SU-DHL-6 (cell line): ENCODE measurements at regions not wholly inside any gene's neighbourhood (a gene's known extent, or its start where the extent isn't known, plus 50 kb on each side); places are given as distances from the start of the nearest gene placed in this dataset.

Experiments used
- H2AFZ ChIP-seq: fragments of 200-600 bp; sonication (generic); 2 replicates; pipeline ENCODE4 v1.6.1; 2014; ENCODE audit warnings: low read depth, mild to moderate bottlenecking, moderate library complexity, mixed read lengths, antibody characterized with exemption, low read length; ENCODE audit not compliant: severe bottlenecking
- H3F3A ChIP-seq: fragments of 200-600 bp; shearing (Covaris generic); 2 replicates; pipeline ENCODE4 v1.6.0; 2016; ENCODE audit warnings: antibody characterized with exemption, mild to moderate bottlenecking; ENCODE audit not compliant: insufficient read depth
- H3K27ac ChIP-seq: fragments of 200-600 bp; sonication (generic); 2 replicates; pipeline ENCODE4 v1.5.1; 2016; ENCODE audit warnings: low read depth, mild to moderate bottlenecking, low read length, moderate library complexity, mixed read lengths
- H3K27me3 ChIP-seq: fragments of 200-600 bp; sonication (generic), shearing (Covaris generic); 2 replicates; pipeline ENCODE4 v1.6.0; 2014; ENCODE audit warnings: mild to moderate bottlenecking, low read length
- H3K36me3 ChIP-seq: fragments of 200-600 bp; sonication (generic); 2 replicates; pipeline ENCODE4 v1.6.1; 2014; ENCODE audit warnings: mild to moderate bottlenecking, low read length, mixed read lengths
- H3K4me2 ChIP-seq: fragments of 300-600, 200-600 bp; shearing (Covaris generic), sonication (generic); 2 replicates; pipeline ENCODE4 v1.6.0; 2014; ENCODE audit warnings: low read length, low read depth, mild to moderate bottlenecking; ENCODE audit not compliant: poor library complexity, severe bottlenecking
- H3K4me3 ChIP-seq: fragments of 200-600 bp; sonication (generic); 2 replicates; pipeline ENCODE4 v1.5.1; 2014; ENCODE audit warnings: antibody characterized with exemption, low read length, mild to moderate bottlenecking, mixed read lengths; ENCODE audit not compliant: insufficient read depth, poor library complexity, severe bottlenecking
- H3K79me2 ChIP-seq: fragments of 200-600 bp; sonication (generic); 2 replicates; pipeline ENCODE4 v1.6.1; 2014; ENCODE audit warnings: mild to moderate bottlenecking, low read length, moderate library complexity; ENCODE audit not compliant: insufficient read depth
- H3K9ac ChIP-seq: fragments of 200-600 bp; sonication (generic); 2 replicates; pipeline ENCODE4 v1.7.0; 2014; ENCODE audit warnings: mild to moderate bottlenecking, low read length
- H3K9me2 ChIP-seq: fragments of 200-600 bp; sonication (generic); replicated peaks from 2 replicates; pipeline ENCODE4 v1.6.1; 2014; ENCODE audit warnings: low read length; ENCODE audit not compliant: insufficient read depth
- H3K9me3 ChIP-seq: fragments of 200-600 bp; sonication (generic); 2 replicates; pipeline ENCODE4 v1.6.1; 2014; ENCODE audit warnings: low read length, mixed read lengths; ENCODE audit not compliant: insufficient read depth
- H4K20me1 ChIP-seq: fragments of 200-600 bp; sonication (generic); 2 replicates; pipeline ENCODE4 v1.6.1; 2014; ENCODE audit warnings: low read depth, mild to moderate bottlenecking, antibody characterized with exemption, low read length, moderate library complexity, mixed read lengths
- CTCF ChIP-seq: fragments of 200-600 bp; sonication (generic); IDR thresholded peaks from one replicate; pipeline ENCODE4 v1.5.1; 2017; ENCODE audit warnings: antibody characterized with exemption, mild to moderate bottlenecking, low read length, moderate library complexity; ENCODE audit not compliant: insufficient read depth, poor library complexity, severe bottlenecking
- EZH2phosphoT487 ChIP-seq: fragments of 200-600 bp; sonication (generic), shearing (Covaris generic); conservative IDR thresholded peaks from 2 replicates; pipeline ENCODE4 v1.6.1; 2018; ENCODE audit warnings: mild to moderate bottlenecking, antibody characterized with exemption, low read length, moderate library complexity, mixed read lengths

- H3K36me3 ChIP-seq = no peaks in the 10 kb centered on the region
Observed at GRCh38 chr14:43937001-43937400, 570.1 kb downstream of the FSCB start.

GRCh38 chr14:43934102-43934501 is 573.0 kb downstream of the FSCB start:
- TF ChIP-seq EZH2phosphoT487 (no peak), CTCF (no peak)
- Histone ChIP-seq H2AFZ (no peak overlapping the region), H4K20me1 (no peaks in the 10 kb centered on the region), H3K79me2 (no peaks in the 10 kb centered on the region), H3K27ac (no peak overlapping the region), H3K9ac (no peak overlapping the region), H3F3A (no peaks in the 10 kb centered on the region), H3K27me3 (no peaks in the 10 kb centered on the region), H3K4me3 (no peak overlapping the region), H3K36me3 (peaks cover 5% of the 10 kb centered on the region; the same call in 1 of the 2 replicates), H3K4me2 (no peak overlapping the region), H3K9me3 (no peaks in the 10 kb centered on the region), H3K9me2 (no peaks in the 10 kb centered on the region)

More at GRCh38 chr14:43937001-43937400, 570.1 kb downstream of the FSCB start:
- H3K79me2 ChIP-seq = no peaks in the 10 kb centered on the region
- H3K9me3 ChIP-seq = no peaks in the 10 kb centered on the region
- H2AFZ ChIP-seq = no peak overlapping the region
- H3K27me3 ChIP-seq = no peaks in the 10 kb centered on the region
- H3K4me3 ChIP-seq = no peak overlapping the region
- H3K27ac ChIP-seq = no peak overlapping the region
- no peaks in the 10 kb centered on the region for H3K9me2 ChIP-seq
- no peaks in the 10 kb centered on the region for H3F3A ChIP-seq
- TF ChIP-seq EZH2phosphoT487 = no peak
- TF ChIP-seq CTCF = no peak
- no peak overlapping the region for H3K4me2 ChIP-seq
- no peaks in the 10 kb centered on the region for H4K20me1 ChIP-seq
- H3K9ac ChIP-seq = no peak overlapping the region

GRCh38 chr14:43914041-43914693 is 592.9 kb downstream of the FSCB start:
- H3F3A ChIP-seq = no peaks in the 10 kb centered on the region
- no peaks in the 10 kb centered on the region for H3K79me2 ChIP-seq
- TF ChIP-seq CTCF (no peak), EZH2phosphoT487 (no peak)
- no peaks in the 10 kb centered on the region for H3K27me3 ChIP-seq
- no peaks in the 10 kb centered on the region for H4K20me1 ChIP-seq
- no peak overlapping the region for H3K27ac ChIP-seq
- no peak overlapping the region for H3K4me3 ChIP-seq
- H2AFZ ChIP-seq = no peak overlapping the region
- no peak overlapping the region for H3K9ac ChIP-seq
- H3K4me2 ChIP-seq = no peak overlapping the region
- no peaks in the 10 kb centered on the region for H3K9me2 ChIP-seq
- H3K9me3 ChIP-seq = no peaks in the 10 kb centered on the region
- H3K36me3 ChIP-seq = peaks cover 3% of the 10 kb centered on the region; the same call in 1 of the 2 replicates
